Naive B cell (primary cell): ENCODE measurements at regions not wholly inside any gene's neighbourhood (a gene's known extent, or its start where the extent isn't known, plus 50 kb on each side); places are given as distances from the start of the nearest gene placed in this dataset.
"Not testable (repeated sequence)": the region's sequence is repeated elsewhere in the genome, so short reads cannot be mapped to it uniquely, and the experiment has no call there.

Experiments used
- ATAC-seq, 2 donors: fragments of 150-1000 bp; cut with Tn5 transposase; 2 replicates each; pipeline ENCODE4 v1.10.0; 2021; ENCODE audit warnings: low read depth in 2 of 2, mild to moderate bottlenecking in 2 of 2, moderate library complexity in 2 of 2
- DNase-seq: peaks from one replicate; pipeline ENCODE4 v3.0.0; 2022
- H3K27ac Mint-ChIP-seq, 6 donors: one replicate each; pipeline ENCODE4 v1.8.0; 2020 to 2022; ENCODE audit warnings: mild to moderate bottlenecking in 6 of 6, mixed read lengths in 6 of 6, moderate library complexity in 5 of 6, inconsistent platforms in 2 of 6
- H3K27me3 Mint-ChIP-seq, 3 donors: one replicate each; pipeline ENCODE4 v1.8.0; 2021 to 2022; ENCODE audit warnings: mixed read lengths in 3 of 3, mild to moderate bottlenecking in 1 of 3
- H3K36me3 Mint-ChIP-seq, 2 donors: one replicate each; pipeline ENCODE4 v1.8.0; 2020 to 2022; ENCODE audit warnings: mixed read lengths in 2 of 2, inconsistent platforms in 1 of 2, mild to moderate bottlenecking in 1 of 2
- H3K4me1 Mint-ChIP-seq, 3 donors: one replicate each; pipeline ENCODE4 v1.8.0; 2020 to 2022; ENCODE audit warnings: mixed read lengths in 3 of 3, inconsistent platforms in 1 of 3, mild to moderate bottlenecking in 1 of 3, moderate library complexity in 1 of 3
- H3K4me3 Mint-ChIP-seq, 8 donors: one replicate each; pipeline ENCODE4 v1.8.0; 2020 to 2022; ENCODE audit warnings: mild to moderate bottlenecking in 8 of 8, mixed read lengths in 8 of 8, moderate library complexity in 8 of 8, inconsistent platforms in 2 of 8
- H3K9me3 Mint-ChIP-seq, 7 donors: one replicate each; pipeline ENCODE4 v1.8.0; 2020 to 2022; ENCODE audit warnings: mixed read lengths in 7 of 7, mild to moderate bottlenecking in 5 of 7, inconsistent platforms in 2 of 7, moderate library complexity in 1 of 7

GRCh38 chr14:89689711-89690110 is 264.8 kb downstream of the EFCAB11 start:
- not testable (repeated sequence) for ATAC-seq
- H3K27ac Mint-ChIP-seq = peak overlapping the region in 2 of 6 donors; percentile 17 to 72

GRCh38 chr14:89688507-89689211 is 265.9 kb downstream of the EFCAB11 start:
- Mint-ChIP-seq H3K4me3 (no peak overlapping the region), H3K27me3 (no peaks in the 10 kb centered on the region), H3K36me3 (peaks cover 8 to 13% of the 10 kb centered on the region in 2 donors), H3K27ac (no peak overlapping the region), H3K4me1 (peaks cover 5 to 12% (median 6%) of the 10 kb centered on the region in 3 donors), H3K9me3 (peaks cover 9 to 34% (median 25%) of the 10 kb centered on the region in 7 donors)
- ATAC-seq = no peak
- no peak for DNase-seq

More at GRCh38 chr14:89689711-89690110, 264.8 kb downstream of the EFCAB11 start:
- H3K27me3 Mint-ChIP-seq, H3K4me3 Mint-ChIP-seq, DNase-seq, H3K4me1 Mint-ChIP-seq: not testable (repeated sequence)
- peaks cover 7 to 32% (median 25%) of the 10 kb centered on the region in 7 donors for H3K9me3 Mint-ChIP-seq
- peaks cover 8 to 13% of the 10 kb centered on the region in 2 donors for H3K36me3 Mint-ChIP-seq

GRCh38 chr14:89687129-89687528 is 267.4 kb downstream of the EFCAB11 start:
- H3K9me3 Mint-ChIP-seq = peaks cover 9 to 36% (median 25%) of the 10 kb centered on the region in 7 donors
- not testable (repeated sequence) for ATAC-seq, H3K27me3 Mint-ChIP-seq, DNase-seq, H3K4me3 Mint-ChIP-seq, H3K27ac Mint-ChIP-seq
- H3K36me3 Mint-ChIP-seq = peaks cover 8 to 13% of the 10 kb centered on the region in 2 donors
- H3K4me1 Mint-ChIP-seq = peaks cover 12 to 20% (median 12%) of the 10 kb centered on the region in 3 donors

- Mint-ChIP-seq H3K36me3 (peaks cover 8 to 13% of the 10 kb centered on the region in 2 donors), H3K27ac (no peak overlapping the region), H3K4me1 (peaks cover 23 to 39% (median 34%) of the 10 kb centered on the region in 3 donors), H3K9me3 (peaks cover 9 to 36% (median 21%) of the 10 kb centered on the region in 7 donors), H3K4me3 (no peak overlapping the region), H3K27me3 (no peaks in the 10 kb centered on the region)
- no peak for DNase-seq
- ATAC-seq = no peak
These were observed 267.1 kb upstream of the FOXN3 start for GRCh38 chr14:89684139-89684538.

GRCh38 chr14:89681086-89682018 is 264.3 kb upstream of the FOXN3 start:
- peak overlapping the region; percentile 56 to 90 (median 84) for H3K27ac Mint-ChIP-seq
- peak; percentile 30 for DNase-seq

GRCh38 chr14:89680156-89680555 is 263.1 kb upstream of the FOXN3 start:
- Mint-ChIP-seq H3K27ac (peak overlapping the region in 4 of 6 donors; percentile 27 to 83 (median 29)), H3K9me3 (peaks cover 2 to 7% (median 4%) of the 10 kb centered on the region in 7 donors), H3K4me3 (peak overlapping the region in 4 of 8 donors; percentile 43 to 90 (median 76)), H3K4me1 (peaks cover 18 to 35% (median 32%) of the 10 kb centered on the region in 3 donors), H3K27me3 (no peaks in the 10 kb centered on the region), H3K36me3 (no peaks in the 10 kb centered on the region)
- ATAC-seq (no peak), DNase-seq (no peak)

More at GRCh38 chr14:89681086-89682018, 264.3 kb upstream of the FOXN3 start:
- Mint-ChIP-seq H3K27me3 (no peaks in the 10 kb centered on the region), H3K9me3 (peaks cover 2 to 15% (median 8%) of the 10 kb centered on the region in 7 donors), H3K4me3 (peak overlapping the region; percentile 35 to 90 (median 80)), H3K36me3 (no peaks in the 10 kb centered on the region), H3K4me1 (peaks cover 18 to 32% (median 28%) of the 10 kb centered on the region in 3 donors)
- peak; percentile 75 to 79 for ATAC-seq

GRCh38 chr14:89678768-89679167 is 261.7 kb upstream of the FOXN3 start:
- Mint-ChIP-seq H3K4me3 (no peak overlapping the region), H3K36me3 (no peaks in the 10 kb centered on the region), H3K27me3 (no peaks in the 10 kb centered on the region), H3K27ac (peak overlapping the region in 1 of 6 donors; percentile 44), H3K4me1 (peaks cover 18 to 35% (median 27%) of the 10 kb centered on the region in 3 donors), H3K9me3 (peaks cover 0 to 2% (median 0%) of the 10 kb centered on the region in 7 donors)
- ATAC-seq (no peak), DNase-seq (no peak)

GRCh38 chr14:89675590-89675989 is 258.6 kb upstream of the FOXN3 start:
- no peaks in the 10 kb centered on the region for H3K9me3 Mint-ChIP-seq
- DNase-seq (no peak), ATAC-seq (no peak)
- H3K36me3 Mint-ChIP-seq = no peaks in the 10 kb centered on the region
- H3K27ac Mint-ChIP-seq = peak overlapping the region in 1 of 6 donors; percentile 83
- peaks cover 0 to 14% (median 5%) of the 10 kb centered on the region in 3 donors for H3K4me1 Mint-ChIP-seq
- no peaks in the 10 kb centered on the region for H3K27me3 Mint-ChIP-seq
- H3K4me3 Mint-ChIP-seq = no peak overlapping the region

GRCh38 chr14:89674936-89675335 is 257.9 kb upstream of the FOXN3 start:
- DNase-seq = no peak
- no peaks in the 10 kb centered on the region for H3K9me3 Mint-ChIP-seq
- ATAC-seq = no peak
- H3K4me1 Mint-ChIP-seq = peaks cover 0 to 8% (median 2%) of the 10 kb centered on the region in 3 donors
- no peaks in the 10 kb centered on the region for H3K27me3 Mint-ChIP-seq
- H3K36me3 Mint-ChIP-seq = no peaks in the 10 kb centered on the region
- no peak overlapping the region for H3K27ac Mint-ChIP-seq
- no peak overlapping the region for H3K4me3 Mint-ChIP-seq

- Mint-ChIP-seq H3K9me3 (no peaks in the 10 kb centered on the region), H3K27me3 (no peaks in the 10 kb centered on the region), H3K4me3 (no peak overlapping the region), H3K36me3 (no peaks in the 10 kb centered on the region), H3K4me1 (peaks cover 5 to 14% (median 7%) of the 10 kb centered on the region in 3 donors), H3K27ac (peak overlapping the region in 1 of 6 donors; percentile 24)
- ATAC-seq (no peak), DNase-seq (no peak)
These were observed 257.2 kb upstream of the FOXN3 start for GRCh38 chr14:89674240-89674639.

GRCh38 chr14:89673512-89674225 is 256.6 kb upstream of the FOXN3 start:
- H3K4me3 Mint-ChIP-seq = no peak overlapping the region
- no peaks in the 10 kb centered on the region for H3K27me3 Mint-ChIP-seq
- H3K27ac Mint-ChIP-seq = no peak overlapping the region
- no peak for DNase-seq
- no peaks in the 10 kb centered on the region for H3K9me3 Mint-ChIP-seq
- no peak for ATAC-seq
- peaks cover 11 to 19% (median 12%) of the 10 kb centered on the region in 3 donors for H3K4me1 Mint-ChIP-seq
- no peaks in the 10 kb centered on the region for H3K36me3 Mint-ChIP-seq

- no peak overlapping the region for H3K4me3 Mint-ChIP-seq
- H3K27ac Mint-ChIP-seq = peak overlapping the region in 1 of 6 donors; percentile 22
These were observed 255.8 kb upstream of the FOXN3 start for GRCh38 chr14:89672636-89673511.

More at GRCh38 chr14:89672636-89673511, 255.8 kb upstream of the FOXN3 start:
- ATAC-seq (no peak), DNase-seq (no peak)
- Mint-ChIP-seq H3K9me3 (no peaks in the 10 kb centered on the region), H3K4me1 (peaks cover 13 to 23% (median 18%) of the 10 kb centered on the region in 3 donors), H3K36me3 (no peaks in the 10 kb centered on the region), H3K27me3 (no peaks in the 10 kb centered on the region)
